ENCODE measurements at regions not wholly inside any gene's neighbourhood (a gene's known extent, or its start where the extent isn't known, plus 50 kb on each side); places are given as distances from the start of the nearest gene placed in this dataset.

GRCh38 chr17:62891659-62892058 lies 74.4 kb upstream of the TANC2 start:
- no peak for TF ChIP-seq CEBPB (IDR thresholded peaks at IDR 0.05; ENCODE audit: borderline replicate concordance, low read depth, low read length)
- TF ChIP-seq SNAI1 (CRISPR knock-in tag; IDR thresholded peaks at IDR 0.05; ENCODE audit: borderline replicate concordance) = no peak
- TF ChIP-seq SMC3 (IDR thresholded peaks at IDR 0.05; ENCODE audit: low read length) = no peak
- no peak for TF ChIP-seq POLR2A (IDR thresholded peaks at IDR 0.05; ENCODE audit: insufficient read depth in 1 of 2, low read depth in 2 of 2, low read length in 2 of 2)
- no peak for TF ChIP-seq KLF16 (CRISPR knock-in tag; IDR thresholded peaks at IDR 0.05)
